ENCODE measurements at regions not wholly inside any gene's neighbourhood (a gene's known extent, or its start where the extent isn't known, plus 50 kb on each side); places are given as distances from the start of the nearest gene placed in this dataset.

DNA sequence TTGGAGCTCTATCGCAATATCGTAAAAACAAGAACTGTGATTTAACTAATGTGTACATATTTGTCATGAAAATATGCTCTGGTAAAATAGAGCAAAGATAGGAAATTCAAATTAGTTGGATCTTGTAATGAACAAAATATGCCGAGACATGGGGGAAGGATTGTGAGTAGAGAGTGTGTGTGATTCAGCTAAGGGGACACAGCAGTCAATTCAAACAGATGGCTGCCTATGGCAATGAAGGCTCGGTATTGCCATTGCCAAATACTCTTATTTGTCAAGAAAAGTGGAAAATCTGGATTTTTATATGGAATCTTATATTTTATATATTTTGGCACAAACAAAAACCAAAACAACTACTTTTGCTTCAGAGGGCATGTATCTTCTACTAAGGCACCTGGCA, 227.3 kb upstream of the BCHE start:
- TF ChIP-seq EZH2 (IDR thresholded peaks at IDR 0.05; ENCODE audit: low read length, unreplicated experiment) (no peak), EZH2phosphoT487 (IDR thresholded peaks at IDR 0.05; ENCODE audit: borderline replicate concordance, low read length) (no peak)
- TF ChIP-seq, protein P1, sequence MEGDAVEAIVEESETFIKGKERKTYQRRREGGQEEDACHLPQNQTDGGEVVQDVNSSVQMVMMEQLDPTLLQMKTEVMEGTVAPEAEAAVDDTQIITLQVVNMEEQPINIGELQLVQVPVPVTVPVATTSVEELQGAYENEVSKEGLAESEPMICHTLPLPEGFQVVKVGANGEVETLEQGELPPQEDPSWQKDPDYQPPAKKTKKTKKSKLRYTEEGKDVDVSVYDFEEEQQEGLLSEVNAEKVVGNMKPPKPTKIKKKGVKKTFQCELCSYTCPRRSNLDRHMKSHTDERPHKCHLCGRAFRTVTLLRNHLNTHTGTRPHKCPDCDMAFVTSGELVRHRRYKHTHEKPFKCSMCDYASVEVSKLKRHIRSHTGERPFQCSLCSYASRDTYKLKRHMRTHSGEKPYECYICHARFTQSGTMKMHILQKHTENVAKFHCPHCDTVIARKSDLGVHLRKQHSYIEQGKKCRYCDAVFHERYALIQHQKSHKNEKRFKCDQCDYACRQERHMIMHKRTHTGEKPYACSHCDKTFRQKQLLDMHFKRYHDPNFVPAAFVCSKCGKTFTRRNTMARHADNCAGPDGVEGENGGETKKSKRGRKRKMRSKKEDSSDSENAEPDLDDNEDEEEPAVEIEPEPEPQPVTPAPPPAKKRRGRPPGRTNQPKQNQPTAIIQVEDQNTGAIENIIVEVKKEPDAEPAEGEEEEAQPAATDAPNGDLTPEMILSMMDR (conservative IDR thresholded peaks at IDR 0.05; ENCODE audit: low read depth, low read length): no peak
